ENCODE measurements at regions not wholly inside any gene's neighbourhood (a gene's known extent, or its start where the extent isn't known, plus 50 kb on each side); places are given as distances from the start of the nearest gene placed in this dataset.
A peak's percentile ranks its signal among the peaks of the same experiment; 100 is the strongest.

GRCh38 chr1:114342376-114342775 lies 168.6 kb downstream of the TRIM33 start:
- Mint-ChIP-seq H3K27ac (peak overlapping the region; percentile 88), H3K9me3 (no peaks in the 10 kb centered on the region), H3K27me3 (no peaks in the 10 kb centered on the region), H3K4me3 (no peak overlapping the region), H3K36me3 (ENCODE audit: low read depth) (no peaks in the 10 kb centered on the region), H3K4me1 (ENCODE audit: low read depth) (peaks cover 49% of the 10 kb centered on the region)
- CTCF ChIA-PET: interaction anchor here (0.9 to 1.7 kb wide), 5 partner anchors 9 to 413 kb away, joined by 3 to 5 read pairs (median 3); partner anchors contain the start of gene HIPK1
- no peak for TF ChIP-seq CTCF (IDR thresholded peaks at IDR 0.05)
- intact Hi-C loops (cut with micrococcal nuclease): loop anchor here (10.0 kb wide), 1 partner anchor 212 kb away; no protein-coding TSS in a partner anchor
- POLR2A ChIA-PET: interaction anchor here (0.9 to 1.3 kb wide), 3 partner anchors 70 to 368 kb away, joined by 3 to 4 read pairs (median 3); no protein-coding TSS in a partner anchor
- DNase-seq (peak; percentile 53), ATAC-seq (peak; percentile 21)

- no peak for DNase-seq
- TF ChIP-seq CTCF (IDR thresholded peaks at IDR 0.05): no peak
- H3K27me3 Mint-ChIP-seq: no peaks in the 10 kb centered on the region
- no peak overlapping the region for H3K4me3 Mint-ChIP-seq
- H3K27ac Mint-ChIP-seq: peak overlapping the region; percentile 88
- no peaks in the 10 kb centered on the region for H3K9me3 Mint-ChIP-seq
- no peak for ATAC-seq
- CTCF ChIA-PET: interaction anchor here (0.9 to 1.7 kb wide), 5 partner anchors 8 to 412 kb away, joined by 3 to 5 read pairs (median 4); partner anchors contain the start of gene HIPK1
- intact Hi-C loops (cut with micrococcal nuclease): loop anchor here (10.0 kb wide), 1 partner anchor 213 kb away; no protein-coding TSS in a partner anchor
- peaks cover 49% of the 10 kb centered on the region for H3K4me1 Mint-ChIP-seq (ENCODE audit: low read depth)
- no peaks in the 10 kb centered on the region for H3K36me3 Mint-ChIP-seq (ENCODE audit: low read depth)
- POLR2A ChIA-PET: interaction anchor here (1.0 to 1.3 kb wide), 4 partner anchors 9 to 144 kb away, joined by 3 to 4 read pairs (median 3); no protein-coding TSS in a partner anchor
Observed at GRCh38 chr1:114341856-114342255, 169.1 kb downstream of the TRIM33 start.

- Mint-ChIP-seq H3K27me3 (no peaks in the 10 kb centered on the region), H3K9me3 (no peaks in the 10 kb centered on the region), H3K36me3 (ENCODE audit: low read depth) (no peaks in the 10 kb centered on the region), H3K4me3 (no peak overlapping the region), H3K27ac (peak overlapping the region; percentile 88), H3K4me1 (ENCODE audit: low read depth) (peaks cover 48% of the 10 kb centered on the region)
- TF ChIP-seq CTCF (IDR thresholded peaks at IDR 0.05): no peak
- ATAC-seq (peak; percentile 53), DNase-seq (peak; percentile 54)
- ChIA-PET CTCF (interaction anchor here (1.3 to 1.7 kb wide), 4 partner anchors 8 to 59 kb away, joined by 3 to 5 read pairs (median 4); no protein-coding TSS in a partner anchor), POLR2A (interaction anchor here (1.0 to 1.1 kb wide), 2 partner anchors 9 to 11 kb away, joined by 3 read pairs; no protein-coding TSS in a partner anchor)
- intact Hi-C loops (cut with micrococcal nuclease): loop anchor here (10.0 kb wide), 1 partner anchor 214 kb away; no protein-coding TSS in a partner anchor
Observed at GRCh38 chr1:114341299-114341698, 169.7 kb downstream of the TRIM33 start.

GRCh38 chr1:114340892-114341291 lies 170.1 kb downstream of the TRIM33 start:
- ChIA-PET CTCF (interaction anchor here (1.3 to 1.7 kb wide), 3 partner anchors 23 to 58 kb away, joined by 3 to 5 read pairs (median 4); no protein-coding TSS in a partner anchor), POLR2A (interaction anchor here (1.0 to 1.1 kb wide), 2 partner anchors 8 to 10 kb away, joined by 3 read pairs; no protein-coding TSS in a partner anchor)
- H3K27ac Mint-ChIP-seq: peak overlapping the region; percentile 88
- intact Hi-C loops (cut with micrococcal nuclease): loop anchor here (10.0 kb wide), 1 partner anchor 214 kb away; no protein-coding TSS in a partner anchor
- peaks cover 50% of the 10 kb centered on the region for H3K4me1 Mint-ChIP-seq (ENCODE audit: low read depth)
- no peaks in the 10 kb centered on the region for H3K9me3 Mint-ChIP-seq
- TF ChIP-seq CTCF (IDR thresholded peaks at IDR 0.05): no peak
- H3K36me3 Mint-ChIP-seq (ENCODE audit: low read depth): no peaks in the 10 kb centered on the region
- H3K27me3 Mint-ChIP-seq: no peaks in the 10 kb centered on the region
- DNase-seq (no peak), ATAC-seq (peak; percentile 3)
- no peak overlapping the region for H3K4me3 Mint-ChIP-seq

GRCh38 chr1:114339379-114339778 lies 171.6 kb downstream of the TRIM33 start:
- no peaks in the 10 kb centered on the region for H3K27me3 Mint-ChIP-seq
- H3K4me3 Mint-ChIP-seq: no peak overlapping the region
- CTCF ChIA-PET: interaction anchor here (0.8 to 3.1 kb wide), 6 partner anchors 7 to 89 kb away, joined by 3 to 19 read pairs (median 4); no protein-coding TSS in a partner anchor
- H3K9me3 Mint-ChIP-seq: no peaks in the 10 kb centered on the region
- H3K4me1 Mint-ChIP-seq (ENCODE audit: low read depth): peaks cover 58% of the 10 kb centered on the region
- H3K36me3 Mint-ChIP-seq (ENCODE audit: low read depth): no peaks in the 10 kb centered on the region
- H3K27ac Mint-ChIP-seq: peak overlapping the region; percentile 11
- intact Hi-C loops (cut with micrococcal nuclease): no loop called here
- POLR2A ChIA-PET: no interaction called here
- no peak for TF ChIP-seq CTCF (IDR thresholded peaks at IDR 0.05)
- ATAC-seq (no peak), DNase-seq (no peak)
